C4-2B (cell line): ENCODE measurements at regions not wholly inside any gene's neighbourhood (a gene's known extent, or its start where the extent isn't known, plus 50 kb on each side); places are given as distances from the start of the nearest gene placed in this dataset.

Experiments
- H3K27ac ChIP-seq: fragments of 450-650 bp; 2 replicates; pipeline ENCODE4 v1.5.1; 2017
- CTCF ChIP-seq: fragments of 450-650 bp; conservative IDR thresholded peaks from 2 replicates; pipeline ENCODE4 v1.5.1; 2017; ENCODE audit warnings: mild to moderate bottlenecking
- ZFX ChIP-seq: fragments of 450-650 bp; IDR thresholded peaks from 2 replicates; pipeline ENCODE4 v1.6.1; 2017

DNA sequence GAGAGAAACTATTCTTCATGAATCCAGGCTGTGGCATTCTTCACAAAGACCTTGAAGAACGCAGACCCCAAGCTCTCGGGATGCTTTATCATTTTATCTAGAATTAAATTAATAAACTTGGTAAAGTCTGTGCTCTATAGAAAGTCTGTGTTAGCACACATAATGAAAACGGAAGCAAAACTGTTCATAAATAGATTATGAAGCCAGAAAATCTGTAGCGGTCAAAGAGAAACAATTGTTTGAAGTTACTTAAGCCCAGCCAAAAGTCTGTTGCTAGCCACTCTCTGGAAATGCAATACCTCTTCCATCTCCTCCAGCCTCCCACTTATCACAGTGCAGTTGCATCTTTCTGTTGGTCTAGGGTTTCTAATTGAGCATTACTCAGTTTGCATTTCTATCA lies 375.9 kb downstream of the KIF4B start:
- H3K27ac ChIP-seq = no peak overlapping the region
- no peak for TF ChIP-seq CTCF
- no peak for TF ChIP-seq ZFX

DNA sequence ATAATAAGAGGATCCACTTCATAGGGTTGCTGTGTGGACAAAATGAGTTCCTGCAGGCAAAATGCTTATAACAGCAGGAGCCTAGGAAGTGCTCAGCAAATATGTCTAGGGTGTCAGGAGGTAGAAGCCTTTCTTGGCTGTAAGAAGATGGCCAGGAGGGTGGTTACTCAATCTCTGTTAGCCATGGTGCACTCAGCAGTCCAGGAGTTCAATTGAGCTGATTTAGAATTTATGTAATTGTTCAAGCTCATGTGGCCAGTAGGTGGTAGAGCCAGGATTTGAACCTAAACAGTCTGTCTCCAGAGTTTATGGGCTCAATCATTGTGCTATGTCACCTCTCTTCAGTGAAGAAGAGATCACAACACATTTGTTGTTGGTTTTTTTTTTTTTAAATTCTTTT lies 381.2 kb downstream of the KIF4B start:
- H3K27ac ChIP-seq = no peak overlapping the region
- TF ChIP-seq CTCF (no peak), ZFX (no peak)

DNA sequence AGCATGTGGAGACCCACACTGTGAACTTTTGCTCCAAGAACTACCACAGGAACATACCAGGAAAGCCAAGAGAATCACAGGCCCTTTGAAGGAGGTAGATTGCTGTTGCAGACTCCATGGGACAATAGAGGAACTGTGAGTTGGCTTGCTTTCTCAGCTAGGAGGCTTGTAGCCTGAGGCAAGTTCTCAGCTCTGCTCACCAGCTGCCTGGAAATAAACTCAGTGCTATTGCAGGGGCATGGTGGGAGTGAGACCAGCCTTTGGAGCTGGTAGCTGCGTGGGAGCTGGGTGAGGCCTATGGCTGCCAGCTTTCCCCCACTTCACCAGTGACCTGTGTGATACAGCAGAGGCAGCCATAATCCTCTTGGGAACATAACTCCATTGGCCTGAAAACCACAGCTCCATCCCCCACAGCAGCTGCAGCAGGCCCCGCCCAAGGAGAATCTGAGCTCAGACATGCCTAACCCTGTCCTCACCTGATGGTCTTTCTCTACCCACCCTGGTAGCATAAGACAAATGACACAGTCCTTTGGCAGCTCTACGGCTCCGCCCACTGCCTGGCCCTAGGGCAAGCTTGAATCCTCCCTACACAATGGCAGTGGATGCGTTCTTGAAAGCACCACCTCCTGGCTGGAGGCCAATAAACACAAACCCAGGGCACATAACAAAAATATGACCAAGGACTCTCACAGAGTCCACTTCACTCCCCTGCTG lies 389.5 kb downstream of the KIF4B start:
- TF ChIP-seq ZFX (no peak), CTCF (no peak)
- H3K27ac ChIP-seq = no peak overlapping the region

DNA sequence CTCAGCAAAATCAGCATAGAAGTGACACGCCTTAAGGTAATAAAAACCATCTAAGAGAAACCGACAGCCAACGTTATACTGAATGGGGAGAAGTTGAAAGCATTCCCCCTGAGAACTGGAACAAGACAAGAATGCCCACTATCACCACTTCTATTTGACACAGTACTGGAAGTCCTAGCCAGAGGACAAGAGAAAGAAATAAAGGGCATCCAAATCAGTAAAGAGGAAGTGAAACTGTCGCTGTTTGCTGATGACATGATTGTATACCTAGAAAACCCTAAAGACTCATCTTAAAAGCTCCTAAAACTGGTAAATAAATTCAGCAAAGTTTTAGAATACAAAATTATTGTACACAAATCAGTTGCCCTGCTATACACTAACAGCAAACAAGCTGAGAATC lies 393.3 kb downstream of the KIF4B start:
- TF ChIP-seq ZFX = no peak
- TF ChIP-seq CTCF = no peak
- no peak overlapping the region for H3K27ac ChIP-seq

- TF ChIP-seq ZFX (no peak), CTCF (no peak)
- no peak overlapping the region for H3K27ac ChIP-seq
These were observed 394.9 kb downstream of the KIF4B start for GRCh38 chr5:155408465-155408864.

GRCh38 chr5:155416765-155417164 lies 403.2 kb downstream of the KIF4B start:
- TF ChIP-seq ZFX = no peak
- no peak for TF ChIP-seq CTCF
- H3K27ac ChIP-seq = no peak overlapping the region

DNA sequence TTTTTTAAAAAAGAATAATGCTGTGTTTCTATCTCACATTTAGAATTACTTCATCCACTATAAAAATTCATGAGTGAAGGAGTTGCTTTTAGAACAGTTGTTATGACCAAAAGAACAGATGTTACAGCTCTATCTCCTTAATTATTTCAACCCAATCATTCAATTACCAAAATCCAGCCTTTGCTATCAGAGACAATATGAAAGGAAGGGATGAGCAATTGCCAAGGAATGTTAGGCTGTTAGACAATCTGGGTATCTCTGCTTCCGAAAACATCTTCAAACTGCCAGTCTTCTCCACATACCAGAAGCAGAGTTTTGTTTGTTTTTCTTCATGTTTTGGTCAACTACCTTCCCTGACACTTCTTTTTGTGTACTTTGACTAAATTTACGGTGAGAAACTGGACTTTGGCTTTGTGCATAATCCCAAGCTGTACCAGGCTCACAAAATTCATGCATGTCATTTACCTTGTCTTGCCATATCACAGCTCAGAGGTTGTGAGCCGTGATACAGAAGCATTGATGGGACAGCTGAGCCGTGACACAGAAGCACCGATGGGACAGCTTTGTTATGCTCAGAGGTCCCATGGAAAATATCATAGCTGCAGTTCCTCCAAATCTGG lies 405.5 kb downstream of the KIF4B start:
- H3K27ac ChIP-seq = no peak overlapping the region
- TF ChIP-seq CTCF (no peak), ZFX (no peak)
